ENCODE measurements at regions not wholly inside any gene's neighbourhood (a gene's known extent, or its start where the extent isn't known, plus 50 kb on each side); places are given as distances from the start of the nearest gene placed in this dataset.

DNA sequence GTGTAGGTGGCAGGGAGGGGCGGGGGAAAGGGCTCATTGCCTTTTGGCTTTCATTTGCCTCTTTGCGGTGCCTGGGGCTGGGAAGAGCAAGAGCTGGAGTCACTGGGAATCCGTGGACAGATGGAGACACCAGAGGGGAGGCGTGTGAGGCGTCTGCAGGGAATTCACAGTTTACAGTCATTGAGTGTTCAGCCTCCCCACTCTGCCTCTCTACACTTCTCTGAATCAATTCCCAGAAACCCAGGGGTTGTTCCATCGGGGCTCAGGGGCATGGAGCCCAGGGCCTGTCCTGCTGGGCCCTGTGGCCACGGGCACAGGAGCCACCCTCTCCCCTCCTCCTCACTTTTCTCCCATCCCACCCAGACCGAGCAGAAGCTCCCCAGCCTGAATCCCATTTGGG lies 160.5 kb upstream of the NAV2 start:
- no peak overlapping the region for H3K4me3 ChIP-seq (ENCODE audit: low read depth, low read length)
- TF ChIP-seq, protein P1, sequence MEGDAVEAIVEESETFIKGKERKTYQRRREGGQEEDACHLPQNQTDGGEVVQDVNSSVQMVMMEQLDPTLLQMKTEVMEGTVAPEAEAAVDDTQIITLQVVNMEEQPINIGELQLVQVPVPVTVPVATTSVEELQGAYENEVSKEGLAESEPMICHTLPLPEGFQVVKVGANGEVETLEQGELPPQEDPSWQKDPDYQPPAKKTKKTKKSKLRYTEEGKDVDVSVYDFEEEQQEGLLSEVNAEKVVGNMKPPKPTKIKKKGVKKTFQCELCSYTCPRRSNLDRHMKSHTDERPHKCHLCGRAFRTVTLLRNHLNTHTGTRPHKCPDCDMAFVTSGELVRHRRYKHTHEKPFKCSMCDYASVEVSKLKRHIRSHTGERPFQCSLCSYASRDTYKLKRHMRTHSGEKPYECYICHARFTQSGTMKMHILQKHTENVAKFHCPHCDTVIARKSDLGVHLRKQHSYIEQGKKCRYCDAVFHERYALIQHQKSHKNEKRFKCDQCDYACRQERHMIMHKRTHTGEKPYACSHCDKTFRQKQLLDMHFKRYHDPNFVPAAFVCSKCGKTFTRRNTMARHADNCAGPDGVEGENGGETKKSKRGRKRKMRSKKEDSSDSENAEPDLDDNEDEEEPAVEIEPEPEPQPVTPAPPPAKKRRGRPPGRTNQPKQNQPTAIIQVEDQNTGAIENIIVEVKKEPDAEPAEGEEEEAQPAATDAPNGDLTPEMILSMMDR (IDR thresholded peaks at IDR 0.05; ENCODE audit: insufficient read depth, low read length) = no peak
- DNase-seq (ENCODE audit: low read depth) = no peak

GRCh38 chr11:19551457-19551856 lies 161.2 kb upstream of the NAV2 start:
- no peak overlapping the region for H3K4me3 ChIP-seq (ENCODE audit: low read depth, low read length)
- no peak for DNase-seq (ENCODE audit: low read depth)
- TF ChIP-seq, protein P1 (IDR thresholded peaks at IDR 0.05; ENCODE audit: insufficient read depth, low read length) = no peak

DNA sequence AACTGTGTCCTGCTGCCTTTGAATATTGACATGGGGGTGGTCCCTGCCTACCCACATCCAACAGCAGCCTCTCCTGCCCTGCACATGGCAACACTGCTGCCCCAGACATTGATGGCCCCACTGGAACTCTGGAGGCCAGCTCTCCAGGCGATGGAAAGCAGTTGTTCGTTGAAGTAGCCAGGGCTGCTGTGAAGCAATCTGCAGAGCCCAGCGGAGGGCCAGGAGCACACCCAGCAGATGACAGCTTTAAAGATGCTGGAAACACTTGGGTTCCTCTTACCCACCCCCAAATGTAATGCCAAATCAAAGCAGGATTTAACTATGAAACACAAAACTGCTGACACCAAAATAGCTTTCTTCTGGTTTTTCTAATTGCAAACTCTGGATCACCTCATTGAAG lies 165.6 kb upstream of the NAV2 start:
- DNase-seq (ENCODE audit: low read depth) = peak; percentile 21
- TF ChIP-seq, protein P1 (IDR thresholded peaks at IDR 0.05; ENCODE audit: insufficient read depth, low read length) = no peak
- H3K4me3 ChIP-seq (ENCODE audit: low read depth, low read length) = no peak overlapping the region

DNA sequence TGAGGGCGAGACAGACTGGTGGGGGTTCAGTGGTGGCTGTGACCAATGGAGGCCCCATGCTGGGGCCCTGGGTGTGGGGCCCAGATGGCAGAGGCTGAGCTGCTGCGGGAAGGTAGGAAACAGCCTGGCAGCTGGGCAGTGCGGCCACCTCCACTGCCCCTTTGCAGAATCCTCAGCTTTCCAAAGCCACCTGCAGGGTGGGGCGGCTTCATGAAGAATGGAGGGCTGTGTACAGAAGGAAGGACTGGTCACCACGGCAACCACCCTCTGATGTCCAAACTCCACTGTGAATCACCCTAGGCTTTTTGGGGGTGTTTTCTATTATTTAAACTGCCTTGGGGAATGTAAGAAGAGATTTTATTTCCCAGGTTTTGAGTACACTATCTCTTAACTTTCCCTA lies 166.3 kb upstream of the NAV2 start:
- DNase-seq (ENCODE audit: low read depth) = peak; percentile 14
- TF ChIP-seq, protein P1 (IDR thresholded peaks at IDR 0.05; ENCODE audit: insufficient read depth, low read length) = no peak
- H3K4me3 ChIP-seq (ENCODE audit: low read depth, low read length) = no peak overlapping the region

DNA sequence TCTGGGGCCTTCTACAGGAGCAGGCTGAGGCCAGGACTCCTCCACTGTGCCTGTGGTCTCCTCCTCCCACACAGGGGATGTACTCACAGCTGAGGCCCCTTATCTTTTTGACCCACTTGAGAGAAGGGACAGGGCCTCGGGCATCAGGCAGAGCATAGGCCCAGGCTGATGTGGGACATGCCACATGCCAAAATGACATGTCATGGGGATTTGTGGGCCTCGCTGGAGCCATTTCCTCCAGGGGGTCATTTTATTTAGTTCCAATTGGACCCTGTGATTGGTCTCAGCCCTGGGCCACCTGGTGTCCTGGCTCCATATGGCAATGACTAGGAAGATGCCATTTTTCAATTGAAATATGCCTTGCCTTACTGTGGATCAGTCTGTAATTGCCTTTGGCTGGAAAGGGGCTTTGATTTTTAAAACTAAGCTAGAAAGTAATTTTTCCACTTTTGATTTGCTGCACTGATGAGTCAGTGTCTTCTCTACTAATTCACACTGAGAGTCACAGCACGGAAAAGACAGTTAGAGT lies 171.1 kb upstream of the NAV2 start:
- TF ChIP-seq, protein P1 (IDR thresholded peaks at IDR 0.05; ENCODE audit: insufficient read depth, low read length) = no peak
- no peak for DNase-seq (ENCODE audit: low read depth)

GRCh38 chr11:19539861-19540260 lies 172.8 kb upstream of the NAV2 start:
- no peak overlapping the region for H3K4me3 ChIP-seq (ENCODE audit: low read depth, low read length)
- TF ChIP-seq, protein P1 (IDR thresholded peaks at IDR 0.05; ENCODE audit: insufficient read depth, low read length) = no peak
- DNase-seq (ENCODE audit: low read depth) = no peak

More for the DNA sequence above, 171.1 kb upstream of the NAV2 start:
- no peak overlapping the region for H3K4me3 ChIP-seq (ENCODE audit: low read depth, low read length)

DNA sequence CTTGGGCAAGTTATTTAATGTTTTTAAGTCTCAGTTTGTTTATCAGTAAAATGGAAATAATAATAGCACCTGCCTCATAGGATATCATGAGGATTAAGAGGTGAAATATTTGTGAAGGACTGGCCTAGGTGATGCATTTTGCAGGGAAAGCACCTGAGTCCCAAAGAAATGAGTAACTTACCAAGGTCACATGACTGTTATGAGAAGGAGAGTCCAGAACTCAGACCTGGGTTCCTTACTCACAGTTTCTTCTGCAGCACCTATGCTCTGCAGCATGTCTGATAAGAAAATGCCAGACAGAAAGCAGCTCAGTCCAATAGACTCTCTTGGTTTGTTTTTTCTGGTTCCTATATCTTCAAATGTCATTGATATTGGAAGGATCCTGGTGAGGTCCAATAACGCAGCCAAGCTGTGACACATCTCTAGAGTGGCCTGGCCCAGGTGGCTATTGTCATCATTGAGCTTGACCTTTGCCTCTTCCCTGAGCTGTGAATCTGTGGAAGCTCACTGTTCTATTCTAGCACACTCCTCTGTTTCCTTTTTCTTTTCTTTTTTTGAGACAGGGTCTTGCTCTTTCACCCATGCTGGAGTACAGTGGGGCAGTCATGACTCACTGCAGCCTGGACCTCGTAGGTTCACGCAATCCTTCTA lies 174.7 kb upstream of the NAV2 start:
- no peak for DNase-seq (ENCODE audit: low read depth)
- TF ChIP-seq, protein P1 (IDR thresholded peaks at IDR 0.05; ENCODE audit: insufficient read depth, low read length) = no peak
- H3K4me3 ChIP-seq (ENCODE audit: low read depth, low read length) = no peak overlapping the region
